Hindlimb muscle (tissue), 1 donor: ENCODE measurements at regions not wholly inside any gene's neighbourhood (a gene's known extent, or its start where the extent isn't known, plus 50 kb on each side); places are given as distances from the start of the nearest gene placed in this dataset.

Experiments
- DNase-seq: peaks from one replicate; pipeline ENCODE4 v3.0.0-alpha.2; 2013

GRCh38 chr10:131636841-131637724, 263.7 kb upstream of the PPP2R2D start:
- DNase-seq = no peak

- DNase-seq = no peak
These were observed 262.5 kb upstream of the PPP2R2D start for GRCh38 chr10:131638049-131638879.

- no peak for DNase-seq
These were observed 261.9 kb upstream of the PPP2R2D start for GRCh38 chr10:131638880-131639278.

DNA sequence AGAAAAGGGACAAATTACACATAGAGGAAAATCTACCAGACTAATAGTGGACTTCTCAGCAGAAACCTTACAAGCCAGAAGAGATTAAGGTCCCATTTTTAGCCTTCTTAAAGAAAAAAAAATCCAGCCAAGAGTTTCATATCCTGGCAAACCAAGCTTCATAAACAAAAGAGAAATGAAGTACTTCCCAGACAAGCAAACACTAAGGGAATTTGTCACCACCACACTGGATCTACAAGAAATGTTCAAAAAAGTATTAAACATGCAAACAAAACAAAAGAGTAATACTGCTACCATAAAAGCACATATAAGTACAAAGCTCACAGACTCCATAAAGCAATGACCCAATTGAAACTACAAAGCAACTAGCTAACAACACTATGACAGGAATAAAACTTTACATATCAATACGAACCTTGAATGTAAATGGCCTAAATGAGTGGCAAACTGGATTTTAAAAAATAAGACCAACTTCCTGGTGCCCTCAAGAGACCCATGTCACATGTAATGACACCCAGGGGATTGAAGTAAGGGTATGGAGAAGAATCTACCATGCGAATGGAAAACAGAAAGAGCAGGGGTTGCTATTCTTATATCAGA, 260.7 kb upstream of the PPP2R2D start:
- DNase-seq = no peak

GRCh38 chr10:131641231-131641630, 259.6 kb upstream of the PPP2R2D start:
- no peak for DNase-seq

DNA sequence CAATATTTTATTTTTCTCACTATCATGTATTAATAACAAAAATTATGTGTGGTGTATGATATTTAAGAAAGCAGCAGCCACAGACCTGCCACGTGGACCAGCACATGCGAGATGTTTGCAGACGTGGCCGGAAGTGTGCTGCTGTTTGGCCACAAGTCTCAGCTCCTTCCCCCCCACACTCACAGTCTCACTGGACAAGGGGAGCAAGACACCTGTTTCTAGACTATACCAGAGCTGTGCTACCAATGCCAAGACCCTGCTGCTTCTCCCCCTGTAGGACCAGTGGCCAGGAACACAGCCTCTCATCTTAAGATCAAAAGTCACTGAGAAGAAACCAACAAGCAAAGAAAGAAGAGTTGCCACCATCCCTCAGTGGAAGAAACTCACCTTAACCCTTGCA, 258.9 kb upstream of the PPP2R2D start:
- DNase-seq = no peak

- DNase-seq = no peak
These were observed 257.8 kb upstream of the PPP2R2D start for GRCh38 chr10:131642966-131643365.

GRCh38 chr10:131644289-131644688, 256.5 kb upstream of the PPP2R2D start:
- DNase-seq = peak; percentile 88

DNA sequence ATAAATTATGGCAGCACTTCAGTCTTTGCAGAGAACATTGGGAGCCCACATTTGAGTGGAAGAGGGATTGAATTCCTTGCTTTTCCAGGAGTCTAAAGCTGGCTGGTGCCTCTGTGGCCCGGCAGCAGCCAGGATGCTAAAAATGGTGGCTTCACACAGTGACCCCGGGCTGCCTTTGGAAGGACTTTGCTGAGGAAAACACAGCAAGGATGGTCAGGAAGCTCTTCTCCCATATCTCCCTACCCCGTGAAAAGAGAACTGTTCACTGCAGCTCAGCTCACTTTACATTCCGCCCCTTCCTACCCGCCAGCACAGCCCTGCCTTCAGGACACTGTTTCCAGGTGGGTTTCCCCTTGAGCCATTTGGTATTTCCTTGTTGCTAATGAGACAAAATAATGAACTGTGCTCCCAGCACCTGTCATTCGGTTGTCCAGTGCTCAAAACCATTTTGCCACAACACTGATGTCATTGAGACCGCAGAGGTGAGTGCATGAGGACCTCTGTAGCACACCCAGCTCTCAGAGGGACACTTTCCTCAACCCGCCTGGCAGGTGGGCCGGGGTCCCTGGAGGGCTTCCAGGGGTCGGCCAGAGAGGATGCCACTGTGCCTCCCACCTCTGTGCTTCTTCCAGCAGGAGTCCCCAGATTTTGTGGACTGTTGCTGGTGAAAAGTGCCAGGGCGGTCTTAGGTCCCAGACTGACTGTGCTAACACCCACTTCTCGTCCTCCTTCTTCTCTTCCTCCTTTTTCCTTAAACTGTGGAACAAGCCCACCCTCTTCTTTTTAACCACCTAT, 255.7 kb upstream of the PPP2R2D start:
- DNase-seq = no peak

DNA sequence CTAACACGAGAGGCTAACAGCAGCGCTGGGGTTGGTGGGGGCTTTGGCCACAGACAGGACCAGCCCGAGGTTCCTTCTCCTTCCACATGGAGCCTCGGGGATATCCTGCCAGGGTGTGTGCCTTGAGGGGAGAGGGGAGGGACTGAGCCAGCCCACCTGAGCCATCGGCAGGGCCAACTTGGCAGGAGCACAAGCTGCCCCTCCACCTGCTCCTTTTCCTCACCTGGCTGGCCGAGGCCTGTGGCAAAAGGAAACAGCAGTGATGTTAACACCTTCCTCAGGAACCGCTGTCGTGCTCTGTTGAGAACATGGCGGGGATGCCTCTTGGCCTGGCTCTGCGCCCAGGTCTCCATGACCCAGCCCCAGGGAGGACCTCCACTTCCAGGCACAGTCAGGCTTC, 255.1 kb upstream of the PPP2R2D start:
- no peak for DNase-seq

- DNase-seq = no peak
These were observed 254.0 kb upstream of the PPP2R2D start for GRCh38 chr10:131646551-131647525.

DNA sequence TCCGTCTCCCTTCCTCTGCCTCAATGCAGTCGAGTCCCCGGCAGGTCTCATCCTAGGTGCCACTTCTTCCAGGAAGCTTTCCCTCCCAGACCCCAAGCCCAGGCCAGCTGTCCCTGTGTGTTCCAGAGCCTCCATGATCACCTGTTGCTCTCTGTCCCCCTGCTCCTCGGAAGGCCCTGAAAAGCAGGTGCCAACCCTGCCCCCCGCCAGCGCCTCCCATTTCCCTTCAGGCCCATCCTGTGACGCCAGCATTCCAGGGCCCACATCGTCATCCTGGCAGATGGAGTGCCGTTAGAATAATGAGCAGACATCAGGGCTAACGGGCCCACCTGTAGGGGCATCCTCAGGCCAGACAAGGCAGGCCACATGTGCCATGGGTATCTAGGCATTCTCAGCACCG, 253.0 kb upstream of the PPP2R2D start:
- DNase-seq = no peak

DNA sequence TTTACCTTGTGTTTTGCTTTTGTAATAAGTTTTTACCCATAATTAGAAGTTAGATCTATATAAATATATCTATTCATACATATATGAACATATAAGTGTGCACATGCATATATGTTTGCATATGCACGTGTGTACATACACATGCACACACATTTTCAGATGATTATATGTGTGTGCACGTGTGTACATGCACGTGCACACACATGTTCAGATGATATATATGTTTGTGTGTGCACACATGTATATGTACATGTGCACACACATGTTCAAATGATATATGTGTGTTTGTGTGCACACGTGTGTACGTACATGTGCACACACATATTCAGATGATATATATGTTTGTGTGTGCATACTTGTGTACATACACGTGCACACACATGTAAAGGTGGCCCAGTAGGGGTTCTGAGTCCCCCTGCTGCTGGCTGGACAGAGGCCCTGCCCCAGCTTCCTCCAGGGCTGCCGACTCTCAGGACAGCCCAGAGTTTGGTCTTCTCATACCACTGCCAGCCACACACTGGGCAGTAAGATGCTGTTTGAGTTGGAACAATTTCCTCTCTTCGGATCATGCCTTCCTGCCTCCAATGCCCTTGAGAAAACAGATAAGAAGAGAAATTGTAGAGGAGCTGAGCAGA, 252.3 kb upstream of the PPP2R2D start:
- DNase-seq = no peak

- DNase-seq = no peak
These were observed 251.2 kb upstream of the PPP2R2D start for GRCh38 chr10:131649617-131650016.

DNA sequence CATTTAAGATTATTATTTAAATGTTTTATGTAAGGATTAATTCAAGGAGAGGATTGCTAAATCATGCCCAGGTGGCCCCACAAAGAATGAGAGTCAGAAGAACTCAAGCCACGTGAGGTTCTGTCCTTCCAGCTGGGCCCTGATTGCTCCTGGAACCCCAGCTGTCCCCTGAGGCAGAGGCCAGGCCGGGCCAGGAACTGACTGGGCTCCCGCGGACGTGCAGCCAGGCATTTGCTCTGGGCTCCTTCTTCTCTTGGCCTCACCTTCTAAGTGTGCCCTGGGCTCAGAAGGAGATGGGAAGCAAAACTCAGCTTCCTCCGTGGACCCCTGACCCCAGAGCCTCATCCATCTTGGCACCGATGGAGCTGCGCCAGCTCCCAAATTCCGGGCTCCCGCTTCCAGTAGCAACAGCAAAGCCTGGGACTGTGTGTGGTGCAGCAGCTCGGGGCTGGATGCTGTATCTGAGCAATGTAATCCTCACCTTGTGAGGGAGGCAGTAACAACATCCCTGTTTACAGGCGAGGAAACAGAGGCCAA, 250.6 kb upstream of the PPP2R2D start:
- no peak for DNase-seq

DNA sequence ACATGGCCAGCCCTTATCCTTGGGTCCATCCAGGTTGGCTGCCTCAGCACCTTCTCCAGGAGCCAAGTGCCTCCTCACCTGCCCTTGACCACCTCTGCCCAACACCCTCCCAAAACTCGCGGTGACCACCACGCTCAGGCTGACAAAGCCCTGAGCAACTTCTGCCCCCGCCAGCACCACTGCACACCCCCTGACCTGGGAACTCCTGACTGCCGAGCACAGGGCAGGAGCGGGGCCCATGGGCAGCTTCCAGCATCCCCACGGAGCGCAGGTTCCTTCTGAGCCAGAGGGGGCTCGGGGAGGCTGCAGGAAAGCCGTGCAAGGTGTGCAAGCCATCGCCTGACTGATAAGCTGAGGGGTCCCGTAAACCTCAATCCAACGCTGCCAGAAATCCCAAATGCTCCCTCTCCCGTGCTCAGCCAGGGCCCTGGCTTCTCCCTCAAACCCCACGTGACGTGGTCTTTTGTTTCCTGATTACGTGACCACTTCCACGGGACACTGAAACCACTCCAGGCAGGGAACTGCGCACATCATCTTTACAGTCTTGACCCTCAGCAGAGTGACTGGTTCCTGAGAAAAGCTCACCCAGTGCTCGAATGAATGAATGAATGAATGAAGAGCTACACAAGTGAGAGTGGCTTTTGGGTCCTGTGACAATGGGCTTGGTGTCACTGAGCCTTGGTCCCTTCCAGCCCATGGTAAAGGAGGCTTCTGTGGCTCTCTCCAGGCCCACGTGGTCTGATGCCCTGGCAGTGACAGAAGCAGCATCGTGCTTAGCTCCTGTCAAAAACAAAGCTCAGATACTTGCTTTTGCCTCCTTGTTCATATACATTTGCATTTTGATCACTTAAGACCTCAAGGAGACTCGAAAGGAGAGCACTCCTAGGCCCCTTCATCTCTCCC, 249.8 kb upstream of the PPP2R2D start:
- DNase-seq = no peak

DNA sequence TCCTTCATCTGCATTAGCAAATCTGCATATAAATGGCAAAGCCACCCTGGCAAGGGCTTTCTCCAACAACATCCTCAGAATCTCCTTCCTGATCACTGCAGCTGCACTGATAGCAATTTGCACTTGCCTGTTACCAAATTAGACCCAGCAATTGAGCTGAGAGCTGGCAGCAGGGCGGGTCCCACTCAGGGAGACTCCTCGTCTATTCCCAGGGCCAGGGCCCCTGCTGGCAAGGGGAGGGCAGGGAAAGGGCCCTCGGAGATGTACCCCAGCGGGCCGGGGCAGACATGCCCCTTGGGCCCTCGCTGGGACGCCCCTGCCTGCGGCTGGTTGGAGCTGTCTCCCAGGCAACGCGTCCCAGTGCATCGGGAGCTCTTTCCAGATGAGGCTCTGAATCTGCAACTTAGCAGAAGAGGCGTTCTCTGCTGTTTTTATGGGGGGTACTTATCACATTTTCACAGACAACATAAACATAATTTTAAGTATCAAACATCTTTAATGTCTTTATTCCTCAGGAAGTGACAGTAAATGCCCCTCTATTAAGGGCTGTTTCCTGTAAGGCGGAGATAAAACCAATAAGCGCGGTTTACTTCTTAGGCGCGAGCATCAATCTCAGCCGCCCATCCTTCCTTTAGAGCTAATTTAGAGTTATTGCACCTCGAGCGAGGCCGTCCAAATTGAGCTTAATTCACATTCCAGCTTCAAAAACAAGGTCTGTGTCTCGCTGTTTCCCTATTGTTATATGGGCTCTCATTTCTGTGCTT, 249.0 kb upstream of the PPP2R2D start:
- no peak for DNase-seq

DNA sequence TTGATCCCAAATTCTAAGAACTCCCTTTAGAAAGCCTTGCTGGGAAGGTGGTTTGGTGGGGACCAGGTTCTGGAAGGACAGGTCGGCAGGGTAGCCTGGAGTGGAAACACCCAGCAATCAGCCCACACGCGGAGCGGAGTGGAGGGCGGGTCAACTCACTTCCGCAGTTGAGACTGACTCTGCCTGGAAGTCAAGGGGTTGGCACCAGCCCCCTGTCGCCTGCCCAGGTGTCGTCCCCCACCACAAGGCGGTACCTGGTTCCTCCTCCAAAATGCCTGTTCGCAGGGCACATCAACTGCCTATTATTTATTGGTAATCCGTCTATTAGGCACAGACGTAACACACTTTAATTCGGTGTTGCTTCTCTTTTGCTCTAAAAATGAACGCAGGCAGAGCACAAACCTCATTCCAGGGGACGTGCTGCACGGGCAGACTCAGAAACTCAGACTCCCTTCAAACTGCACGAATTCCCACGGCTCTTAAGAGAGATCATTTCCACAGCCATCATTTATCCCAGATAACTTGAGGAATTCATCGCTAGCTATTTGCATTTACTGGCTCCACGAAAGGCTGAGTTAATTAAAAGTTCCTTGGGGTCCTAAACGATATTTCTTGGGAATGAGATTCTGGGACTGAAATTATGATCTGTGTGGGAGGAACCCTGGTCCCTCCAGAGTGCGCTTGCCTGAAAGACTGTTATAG, 248.2 kb upstream of the PPP2R2D start:
- DNase-seq = no peak
